ENCODE measurements at regions not wholly inside any gene's neighbourhood (a gene's known extent, or its start where the extent isn't known, plus 50 kb on each side); places are given as distances from the start of the nearest gene placed in this dataset.

GRCh38 chr5:116953251-116953930 is 378.8 kb upstream of the SEMA6A start:
- TF ChIP-seq, protein P1, sequence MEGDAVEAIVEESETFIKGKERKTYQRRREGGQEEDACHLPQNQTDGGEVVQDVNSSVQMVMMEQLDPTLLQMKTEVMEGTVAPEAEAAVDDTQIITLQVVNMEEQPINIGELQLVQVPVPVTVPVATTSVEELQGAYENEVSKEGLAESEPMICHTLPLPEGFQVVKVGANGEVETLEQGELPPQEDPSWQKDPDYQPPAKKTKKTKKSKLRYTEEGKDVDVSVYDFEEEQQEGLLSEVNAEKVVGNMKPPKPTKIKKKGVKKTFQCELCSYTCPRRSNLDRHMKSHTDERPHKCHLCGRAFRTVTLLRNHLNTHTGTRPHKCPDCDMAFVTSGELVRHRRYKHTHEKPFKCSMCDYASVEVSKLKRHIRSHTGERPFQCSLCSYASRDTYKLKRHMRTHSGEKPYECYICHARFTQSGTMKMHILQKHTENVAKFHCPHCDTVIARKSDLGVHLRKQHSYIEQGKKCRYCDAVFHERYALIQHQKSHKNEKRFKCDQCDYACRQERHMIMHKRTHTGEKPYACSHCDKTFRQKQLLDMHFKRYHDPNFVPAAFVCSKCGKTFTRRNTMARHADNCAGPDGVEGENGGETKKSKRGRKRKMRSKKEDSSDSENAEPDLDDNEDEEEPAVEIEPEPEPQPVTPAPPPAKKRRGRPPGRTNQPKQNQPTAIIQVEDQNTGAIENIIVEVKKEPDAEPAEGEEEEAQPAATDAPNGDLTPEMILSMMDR (IDR thresholded peaks at IDR 0.05), result no peak
- no peak for TF ChIP-seq ZFX (IDR thresholded peaks at IDR 0.05; ENCODE audit: borderline replicate concordance)

All from 22Rv1 (cell line).